AG04449 (cell line): ENCODE measurements at regions not wholly inside any gene's neighbourhood (a gene's known extent, or its start where the extent isn't known, plus 50 kb on each side); places are given as distances from the start of the nearest gene placed in this dataset.
A peak's percentile ranks its signal among the peaks of the same experiment; 100 is the strongest.
"Not testable (repeated sequence)": the region's sequence is repeated elsewhere in the genome, so short reads cannot be mapped to it uniquely, and the experiment has no call there.

ENCODE experiments used
- CTCF ChIA-PET: fragments of 350-600 bp; formaldehyde crosslinking; extraction: SDS; loops from one replicate; lab custom pipeline; 2021; ENCODE audit warnings: antibody characterized with exemption; lab: Yijun Ruan, JAX
- POLR2A ChIA-PET: fragments of 400-600, 350-600 bp; formaldehyde crosslinking; extraction: SDS; loops from one replicate; lab custom pipeline; 2020; ENCODE audit warnings: antibody characterized with exemption, inconsistent platforms; lab: Yijun Ruan, JAX
- DNase-seq: peaks from one replicate; pipeline ENCODE4 v3.0.0-alpha.2; 2010; ENCODE audit warnings: low read depth, low spot score
- H3K4me3 ChIP-seq: 2 replicates; pipeline ENCODE4 v1.5.1; 2011; ENCODE audit warnings: low read depth, mild to moderate bottlenecking, control low read depth, low read length
- CTCF ChIP-seq: IDR thresholded peaks from one replicate; pipeline ENCODE4 v1.5.1; 2011; ENCODE audit warnings: mild to moderate bottlenecking, moderate library complexity, low read length, control low read depth, inconsistent platforms; ENCODE audit not compliant: insufficient read depth; ENCODE audit errors: missing control alignments

- no peak for TF ChIP-seq CTCF
- ChIA-PET POLR2A (no interaction called here), CTCF (no interaction called here)
- H3K4me3 ChIP-seq, result no peak overlapping the region
- no peak for DNase-seq
Measured at GRCh38 chr1:82783044-82783443, 982.3 kb downstream of the ADGRL2 start.

GRCh38 chr1:82782599-82782998 lies 981.9 kb downstream of the ADGRL2 start:
- TF ChIP-seq CTCF, result no peak
- H3K4me3 ChIP-seq, result no peak overlapping the region

GRCh38 chr1:82778612-82779011 lies 977.9 kb downstream of the ADGRL2 start:
- ChIA-PET CTCF (no interaction called here), POLR2A (no interaction called here)
- H3K4me3 ChIP-seq, result no peak overlapping the region
- DNase-seq, result no peak
- TF ChIP-seq CTCF, result no peak

More at GRCh38 chr1:82782599-82782998, 981.9 kb downstream of the ADGRL2 start:
- DNase-seq, result no peak
- ChIA-PET POLR2A (no interaction called here), CTCF (no interaction called here)

- no peak overlapping the region for H3K4me3 ChIP-seq
- no peak for TF ChIP-seq CTCF
- ChIA-PET POLR2A (no interaction called here), CTCF (no interaction called here)
- DNase-seq, result no peak
Measured at GRCh38 chr1:82777240-82777639, 976.5 kb downstream of the ADGRL2 start.

- POLR2A ChIA-PET, DNase-seq, CTCF ChIA-PET, H3K4me3 ChIP-seq: not testable (repeated sequence)
Measured at GRCh38 chr1:82776730-82777129, 976.0 kb downstream of the ADGRL2 start.

GRCh38 chr1:82775406-82776000 lies 974.8 kb downstream of the ADGRL2 start:
- TF ChIP-seq CTCF, result peak; percentile 35
- ChIA-PET CTCF (no interaction called here), POLR2A (no interaction called here)
- H3K4me3 ChIP-seq, result no peak overlapping the region
- DNase-seq, result no peak
